HepG2 (cell line): ENCODE measurements at regions not wholly inside any gene's neighbourhood (a gene's known extent, or its start where the extent isn't known, plus 50 kb on each side); places are given as distances from the start of the nearest gene placed in this dataset.
"Not testable (repeated sequence)": the region's sequence is repeated elsewhere in the genome, so short reads cannot be mapped to it uniquely, and the experiment has no call there.

Experiments used
- ERF ChIP-seq: IDR thresholded peaks from 2 replicates; pipeline ENCODE4 v1.6.1; 2018; ENCODE audit warnings: missing biosample characterization, missing genetic modification reagents
- GATAD2A ChIP-seq: IDR thresholded peaks from 2 replicates; pipeline ENCODE4 v1.6.1; 2016
- HNF4A ChIP-seq: sonication (generic); formaldehyde crosslinking; IDR thresholded peaks from 2 replicates; pipeline ENCODE4 v1.4.0; 2020; ENCODE audit warnings: missing genetic modification reagents
- HOXA3 ChIP-seq: sonication (generic); formaldehyde crosslinking; IDR thresholded peaks from 2 replicates; pipeline ENCODE4 v1.5.0; 2020; ENCODE audit warnings: missing genetic modification reagents
- ISL2 ChIP-seq: sonication (generic); formaldehyde crosslinking; IDR thresholded peaks from 2 replicates; pipeline ENCODE4 v1.5.0; 2020; ENCODE audit warnings: missing genetic modification reagents
- KLF12 ChIP-seq: sonication (generic); formaldehyde crosslinking; IDR thresholded peaks from 2 replicates; pipeline ENCODE4 v1.4.0; 2020; ENCODE audit warnings: missing genetic modification reagents, borderline replicate concordance
- MIER2 ChIP-seq: IDR thresholded peaks from 2 replicates; pipeline ENCODE4 v1.6.1; 2016; ENCODE audit warnings: missing biosample characterization, missing genetic modification reagents
- MYC ChIP-seq: sonication (generic); formaldehyde crosslinking; IDR thresholded peaks from 2 replicates; pipeline ENCODE4 v1.9.0; 2021; ENCODE audit warnings: missing genetic modification reagents, borderline replicate concordance
- RARA ChIP-seq: IDR thresholded peaks from 2 replicates; pipeline ENCODE4 v1.6.1; 2016; ENCODE audit warnings: missing genetic modification reagents, missing compliant biosample characterization
- RBFOX2 ChIP-seq: fragments of 200-400 bp; formaldehyde crosslinking; IDR thresholded peaks from 2 replicates; pipeline ENCODE4 v1.6.1; 2017; ENCODE audit warnings: low read depth, mild to moderate bottlenecking, low read length
- RCOR2 ChIP-seq: IDR thresholded peaks from 2 replicates; pipeline ENCODE4 v1.6.1; 2016; ENCODE audit warnings: missing biosample characterization, missing genetic modification reagents
- SALL1 ChIP-seq: sonication (generic); formaldehyde crosslinking; IDR thresholded peaks from 2 replicates; pipeline ENCODE4 v1.8.0; 2022; ENCODE audit warnings: mild to moderate bottlenecking, missing genetic modification reagents
- SAP130 ChIP-seq: IDR thresholded peaks from 2 replicates; pipeline ENCODE4 v1.6.1; 2016; ENCODE audit warnings: low read depth
- SOX13 ChIP-seq, 3 experiments: fragments of 450-650 bp in 1 of 3; sonication (generic) in 1 of 3; formaldehyde crosslinking in 1 of 3; IDR thresholded peaks in 2 of 3; conservative IDR thresholded peaks in 1 of 3; 2 replicates each; pipeline versions ENCODE4 v1.5.0 to v1.6.1; 2016 to 2020; ENCODE audit warnings: antibody characterized with exemption in 1 of 3, mild to moderate bottlenecking in 1 of 3, missing compliant biosample characterization in 1 of 3, missing genetic modification reagents in 1 of 3, moderate library complexity in 1 of 3
- SOX6 ChIP-seq, 2 experiments: fragments of 450-650 bp in 1 of 2; sonication (generic) in 1 of 2; formaldehyde crosslinking in 1 of 2; IDR thresholded peaks; 2 replicates each; pipeline versions ENCODE4 v1.4.0 to v1.6.1; 2017 to 2020; ENCODE audit warnings: antibody characterized with exemption in 1 of 2, mild to moderate bottlenecking in 1 of 2, missing genetic modification reagents in 1 of 2
- TEAD3 ChIP-seq: optimal IDR thresholded peaks from 2 replicates; pipeline ENCODE3; 2016; ENCODE audit warnings: borderline replicate concordance
- ZBTB20 ChIP-seq: sonication (generic); formaldehyde crosslinking; IDR thresholded peaks from 2 replicates; pipeline ENCODE4 v1.8.1; 2023; ENCODE audit warnings: missing genetic modification reagents, low read depth, mild to moderate bottlenecking, borderline replicate concordance
- ZBTB7B ChIP-seq: sonication (generic); formaldehyde crosslinking; IDR thresholded peaks from 2 replicates; pipeline ENCODE4 v1.4.0; 2020; ENCODE audit warnings: missing genetic modification reagents
- ZNF136 ChIP-seq: sonication (generic); formaldehyde crosslinking; IDR thresholded peaks from 2 replicates; pipeline ENCODE4 v1.8.1; 2022; ENCODE audit warnings: low read depth, mild to moderate bottlenecking, moderate library complexity, missing genetic modification reagents
- ZNF230 ChIP-seq: sonication (generic); formaldehyde crosslinking; IDR thresholded peaks from 2 replicates; pipeline ENCODE4 v1.4.0; 2020; ENCODE audit warnings: mild to moderate bottlenecking, missing genetic modification reagents
- ZNF232 ChIP-seq: sonication (generic); formaldehyde crosslinking; IDR thresholded peaks from 2 replicates; pipeline ENCODE4 v1.4.0; 2020; ENCODE audit warnings: missing genetic modification reagents, borderline replicate concordance
- ZNF256 ChIP-seq: sonication (generic); formaldehyde crosslinking; conservative IDR thresholded peaks from 2 replicates; pipeline ENCODE4 v1.4.0; 2020; ENCODE audit warnings: missing genetic modification reagents
- ZNF292 ChIP-seq: sonication (generic); formaldehyde crosslinking; IDR thresholded peaks from 2 replicates; pipeline ENCODE4 v1.8.1; 2022; ENCODE audit warnings: mild to moderate bottlenecking, low read depth, missing genetic modification reagents, borderline replicate concordance
- ZNF354B ChIP-seq: sonication (generic); formaldehyde crosslinking; IDR thresholded peaks from 2 replicates; pipeline ENCODE4 v1.8.0; 2022; ENCODE audit warnings: mild to moderate bottlenecking, missing genetic modification reagents
- ZNF44 ChIP-seq: sonication (generic); formaldehyde crosslinking; IDR thresholded peaks from 2 replicates; pipeline ENCODE4 v1.5.1; 2020; ENCODE audit warnings: mild to moderate bottlenecking, missing genetic modification reagents
- ZSCAN29 ChIP-seq: sonication (generic); formaldehyde crosslinking; conservative IDR thresholded peaks from 2 replicates; pipeline ENCODE4 v1.4.0; 2020; ENCODE audit warnings: mild to moderate bottlenecking, missing genetic modification reagents
- TF ChIP-seq, protein P1 (sequence below): sonication (generic); formaldehyde crosslinking; IDR thresholded peaks from 2 replicates; pipeline ENCODE4 v1.4.0; 2020; ENCODE audit warnings: low read depth, mild to moderate bottlenecking, missing genetic modification reagents
- TF ChIP-seq, protein P2 (sequence below): sonication (generic); formaldehyde crosslinking; IDR thresholded peaks from 2 replicates; pipeline ENCODE4 v1.9.0; 2022; ENCODE audit warnings: missing genetic modification reagents, mild to moderate bottlenecking, borderline replicate concordance

DNA sequence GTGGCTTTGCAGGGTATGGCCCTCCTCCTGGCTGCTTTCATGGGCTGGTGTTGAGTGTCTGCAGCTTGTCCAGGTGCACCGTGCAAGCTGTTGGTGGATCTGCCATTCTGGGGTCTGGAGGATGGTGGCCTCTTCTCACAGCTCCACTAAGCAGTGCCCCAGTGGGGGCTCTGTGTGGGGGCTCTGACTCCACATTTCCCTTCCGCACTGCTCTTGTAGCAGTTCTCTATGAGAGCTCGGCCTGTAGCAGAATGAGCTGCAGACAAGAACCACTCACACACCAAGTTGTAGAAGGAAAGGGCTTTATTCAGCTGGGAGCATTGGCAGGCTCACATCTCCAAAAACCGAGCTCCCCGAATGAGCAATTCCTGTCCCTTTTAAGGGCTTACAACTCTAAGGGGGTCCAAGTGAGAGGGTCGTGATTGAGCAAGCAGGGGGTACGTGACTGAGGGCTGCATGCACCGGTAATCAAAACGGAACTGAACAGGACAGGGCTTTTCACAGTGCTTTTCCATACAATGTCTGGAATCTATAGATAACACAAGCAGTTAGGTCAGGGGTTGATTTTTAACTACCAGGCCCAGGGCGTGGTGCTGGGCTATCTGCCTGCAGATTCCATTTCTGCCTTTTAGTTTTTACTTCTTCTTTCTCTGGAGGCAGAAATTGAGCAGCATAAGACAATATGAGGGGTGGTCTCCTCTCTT lies 169.4 kb downstream of the MAIP1 start (continued):
- peak; percentile 42; the same call in 1 of the 2 replicates for TF ChIP-seq ERF (CRISPR knock-in tag)
- 0 out of 2 replicates have a peak, but pooled peaks have one; percentile 39 for TF ChIP-seq ZNF230 (CRISPR knock-in tag)
- peak; percentile 98; the same call in 1 of the 2 replicates for TF ChIP-seq ZBTB20 (CRISPR knock-in tag)
- peak; percentile 65 for TF ChIP-seq TEAD3 (CRISPR knock-in tag)
- TF ChIP-seq ZNF44, result 0 out of 2 replicates have a peak, but pooled peaks have one; percentile 11
- 0 out of 2 replicates have a peak, but pooled peaks have one; percentile 41 for TF ChIP-seq ZNF256
- TF ChIP-seq GATAD2A (CRISPR knock-in tag), result peak; percentile 40; the same call in 1 of the 2 replicates
- peak; percentile 78 for TF ChIP-seq ISL2 (CRISPR knock-in tag)
- TF ChIP-seq ZBTB7B, result peak; percentile 98
- TF ChIP-seq RBFOX2, result 0 out of 2 replicates have a peak, but pooled peaks have one; percentile 8
- TF ChIP-seq RCOR2 (CRISPR knock-in tag), result 0 out of 2 replicates have a peak, but pooled peaks have one; percentile 36
- not testable (repeated sequence) for TF ChIP-seq SOX13, SOX6 (IDR thresholded peaks at IDR 0.05)
- peak in 1 of 2 experiments; percentile 48; a peak in 1 of 4 replicates for TF ChIP-seq SOX13 (CRISPR knock-in tag; conservative IDR thresholded peaks at IDR 0.05 in 1 of 2, IDR thresholded peaks at IDR 0.05 in 1 of 2)
- peak; percentile 27; the same call in 1 of the 2 replicates for TF ChIP-seq ZNF232 (CRISPR knock-in tag)
- TF ChIP-seq SALL1 (CRISPR knock-in tag), result peak; percentile 37; the same call in 1 of the 2 replicates
- TF ChIP-seq, protein P1, sequence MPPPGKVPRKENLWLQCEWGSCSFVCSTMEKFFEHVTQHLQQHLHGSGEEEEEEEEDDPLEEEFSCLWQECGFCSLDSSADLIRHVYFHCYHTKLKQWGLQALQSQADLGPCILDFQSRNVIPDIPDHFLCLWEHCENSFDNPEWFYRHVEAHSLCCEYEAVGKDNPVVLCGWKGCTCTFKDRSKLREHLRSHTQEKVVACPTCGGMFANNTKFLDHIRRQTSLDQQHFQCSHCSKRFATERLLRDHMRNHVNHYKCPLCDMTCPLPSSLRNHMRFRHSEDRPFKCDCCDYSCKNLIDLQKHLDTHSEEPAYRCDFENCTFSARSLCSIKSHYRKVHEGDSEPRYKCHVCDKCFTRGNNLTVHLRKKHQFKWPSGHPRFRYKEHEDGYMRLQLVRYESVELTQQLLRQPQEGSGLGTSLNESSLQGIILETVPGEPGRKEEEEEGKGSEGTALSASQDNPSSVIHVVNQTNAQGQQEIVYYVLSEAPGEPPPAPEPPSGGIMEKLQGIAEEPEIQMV (CRISPR knock-in tag), result 0 out of 2 replicates have a peak, but pooled peaks have one; percentile 6
- 0 out of 2 replicates have a peak, but pooled peaks have one; percentile 38 for TF ChIP-seq ZNF354B
- TF ChIP-seq RARA (CRISPR knock-in tag), result peak; percentile 56
- 0 out of 2 replicates have a peak, but pooled peaks have one; percentile 27 for TF ChIP-seq MYC (CRISPR knock-in tag)
- peak; percentile 66 for TF ChIP-seq ZNF292 (CRISPR knock-in tag)
- TF ChIP-seq KLF12, result 0 out of 2 replicates have a peak, but pooled peaks have one; percentile 40
- 0 out of 2 replicates have a peak, but pooled peaks have one; percentile 4 for TF ChIP-seq SOX6 (CRISPR knock-in tag; IDR thresholded peaks at IDR 0.05)
- 0 out of 2 replicates have a peak, but pooled peaks have one; percentile 22 for TF ChIP-seq MIER2 (CRISPR knock-in tag)
- TF ChIP-seq HNF4A (CRISPR knock-in tag), result peak; percentile 34
- TF ChIP-seq ZSCAN29 (CRISPR knock-in tag), result peak; percentile 13; the same call in 1 of the 2 replicates
- peak; percentile 72; the same call in 1 of the 2 replicates for TF ChIP-seq ZNF136
- TF ChIP-seq HOXA3 (CRISPR knock-in tag), result peak; percentile 56; the same call in 1 of the 2 replicates
- TF ChIP-seq, protein P2, sequence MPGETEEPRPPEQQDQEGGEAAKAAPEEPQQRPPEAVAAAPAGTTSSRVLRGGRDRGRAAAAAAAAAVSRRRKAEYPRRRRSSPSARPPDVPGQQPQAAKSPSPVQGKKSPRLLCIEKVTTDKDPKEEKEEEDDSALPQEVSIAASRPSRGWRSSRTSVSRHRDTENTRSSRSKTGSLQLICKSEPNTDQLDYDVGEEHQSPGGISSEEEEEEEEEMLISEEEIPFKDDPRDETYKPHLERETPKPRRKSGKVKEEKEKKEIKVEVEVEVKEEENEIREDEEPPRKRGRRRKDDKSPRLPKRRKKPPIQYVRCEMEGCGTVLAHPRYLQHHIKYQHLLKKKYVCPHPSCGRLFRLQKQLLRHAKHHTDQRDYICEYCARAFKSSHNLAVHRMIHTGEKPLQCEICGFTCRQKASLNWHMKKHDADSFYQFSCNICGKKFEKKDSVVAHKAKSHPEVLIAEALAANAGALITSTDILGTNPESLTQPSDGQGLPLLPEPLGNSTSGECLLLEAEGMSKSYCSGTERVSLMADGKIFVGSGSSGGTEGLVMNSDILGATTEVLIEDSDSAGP (CRISPR knock-in tag), result peak; percentile 80; the same call in 1 of the 2 replicates
- peak; percentile 56 for TF ChIP-seq SAP130 (CRISPR knock-in tag)
